ENCODE measurements at regions not wholly inside any gene's neighbourhood (a gene's known extent, or its start where the extent isn't known, plus 50 kb on each side); places are given as distances from the start of the nearest gene placed in this dataset.
"Not testable (repeated sequence)": the region's sequence is repeated elsewhere in the genome, so short reads cannot be mapped to it uniquely, and the experiment has no call there.

GRCh38 chr2:111544006-111544405, 340.0 kb downstream of the ANAPC1 start:
- DNase-seq = not testable (repeated sequence)

DNA sequence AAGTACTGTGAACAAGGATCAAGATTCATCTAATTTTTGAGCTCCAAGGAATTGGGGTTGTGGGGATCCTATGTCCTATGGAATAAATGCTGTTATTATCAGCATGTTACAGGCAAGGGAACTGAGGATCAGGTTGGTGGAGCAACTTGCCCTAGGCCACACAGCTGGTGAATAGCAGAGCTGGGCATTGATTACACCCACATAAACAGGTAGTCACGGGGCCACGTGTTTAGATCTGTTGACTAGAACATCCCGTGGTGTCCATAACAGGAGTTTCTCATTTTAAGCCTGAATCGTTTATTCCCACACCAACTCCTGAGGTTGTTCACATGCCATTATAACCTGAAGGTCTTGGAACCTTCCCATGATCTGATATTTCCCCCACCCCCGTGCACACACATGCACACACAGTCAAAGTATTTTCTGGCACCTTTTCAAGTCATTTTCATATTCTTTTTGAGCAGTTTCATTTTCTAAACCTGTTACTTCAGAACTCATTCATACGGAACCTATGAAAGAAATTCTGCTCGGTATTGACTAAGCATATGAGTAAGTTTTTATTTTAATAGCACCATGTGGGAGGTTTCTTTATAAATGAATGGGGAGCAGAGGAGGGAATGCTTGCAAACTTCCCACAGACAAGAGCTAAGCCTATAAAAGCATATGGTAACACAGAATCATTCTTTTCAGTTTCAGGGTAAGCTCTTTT, 338.1 kb downstream of the ANAPC1 start:
- DNase-seq = not testable (repeated sequence)

GRCh38 chr2:111546578-111546977, 337.4 kb downstream of the ANAPC1 start:
- not testable (repeated sequence) for DNase-seq

DNA sequence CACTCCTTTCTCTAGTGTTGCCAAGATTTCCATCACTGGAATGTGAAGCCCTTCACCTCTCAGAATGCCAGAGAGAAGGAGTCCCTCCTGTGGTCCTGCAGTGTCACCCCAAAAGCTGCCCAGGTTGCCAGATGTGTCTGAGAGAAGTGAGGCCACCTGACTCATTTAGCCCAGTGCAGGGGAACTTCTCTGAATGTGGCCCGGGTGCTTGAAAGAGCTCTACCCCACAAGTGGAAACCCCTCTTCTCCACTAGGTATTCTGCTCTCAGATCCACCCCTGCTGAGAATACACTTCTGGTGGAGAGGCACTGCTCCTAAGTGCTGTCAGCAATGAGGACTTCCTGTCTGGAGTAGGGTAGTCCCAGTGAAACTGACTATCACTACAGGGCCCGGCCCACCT, 334.8 kb downstream of the ANAPC1 start:
- not testable (repeated sequence) for DNase-seq

DNA sequence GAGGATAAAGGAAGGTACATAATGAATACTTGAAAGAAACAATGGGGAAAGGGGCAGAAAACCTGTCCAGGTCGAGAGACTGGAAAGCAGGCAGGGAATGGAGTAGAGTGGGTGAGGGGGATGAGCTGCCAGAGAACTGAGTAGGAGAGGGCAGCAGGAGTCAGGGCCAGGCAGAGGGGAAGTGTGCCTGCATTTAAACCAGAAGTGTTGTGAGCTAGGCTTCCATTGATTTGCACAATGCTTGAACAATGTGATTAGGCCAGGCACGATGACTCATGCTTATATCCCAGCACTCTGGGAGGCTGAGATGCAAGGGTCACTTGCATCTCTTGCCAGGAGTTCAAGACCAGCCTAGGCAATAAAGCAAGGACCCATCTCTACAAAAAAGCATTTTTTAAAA, 332.6 kb downstream of the ANAPC1 start:
- DNase-seq = not testable (repeated sequence)

- not testable (repeated sequence) for DNase-seq
These were observed 331.4 kb downstream of the ANAPC1 start for GRCh38 chr2:111552625-111553024.

DNA sequence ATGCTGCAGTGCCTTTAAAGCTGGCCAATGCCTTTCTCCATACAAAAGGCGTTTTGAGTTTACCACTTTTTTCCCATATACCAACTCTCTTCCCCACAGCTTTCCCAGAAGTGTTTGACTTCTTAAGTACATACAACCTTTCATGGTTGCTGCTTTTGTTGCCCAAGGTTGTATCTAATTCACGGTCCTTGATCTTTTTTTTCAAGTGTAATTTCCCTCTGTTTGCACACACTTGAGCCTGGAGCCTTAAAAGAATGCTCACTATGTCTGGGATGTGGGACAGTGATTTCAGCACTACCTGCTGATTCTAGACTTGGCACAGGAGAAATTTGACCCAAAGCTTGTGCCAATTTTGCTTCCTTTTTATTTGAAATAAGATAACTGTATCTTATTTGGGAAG, 324.7 kb downstream of the ANAPC1 start:
- DNase-seq = not testable (repeated sequence)

GRCh38 chr2:111559814-111560213, 324.2 kb downstream of the ANAPC1 start:
- DNase-seq = not testable (repeated sequence)

DNA sequence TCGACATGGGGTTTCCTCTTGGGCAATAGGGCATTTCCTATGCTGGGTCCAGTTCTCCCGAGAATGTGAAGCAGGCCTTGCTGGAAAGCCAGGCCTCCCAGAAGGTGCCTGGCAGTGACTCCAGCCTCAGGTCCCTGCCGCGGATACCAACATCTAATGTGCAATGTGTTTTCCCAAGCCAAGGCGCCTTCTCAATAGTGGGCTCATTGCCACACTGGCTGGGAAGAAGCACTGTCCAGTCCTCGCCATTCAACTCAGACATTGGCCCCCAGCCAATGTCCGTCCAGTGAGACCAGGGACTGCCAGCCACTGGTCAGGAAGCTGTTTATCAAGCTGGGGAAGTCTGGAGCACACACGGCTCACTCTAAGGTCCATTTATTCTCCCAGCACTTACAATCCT, 317.9 kb downstream of the ANAPC1 start:
- not testable (repeated sequence) for DNase-seq

DNA sequence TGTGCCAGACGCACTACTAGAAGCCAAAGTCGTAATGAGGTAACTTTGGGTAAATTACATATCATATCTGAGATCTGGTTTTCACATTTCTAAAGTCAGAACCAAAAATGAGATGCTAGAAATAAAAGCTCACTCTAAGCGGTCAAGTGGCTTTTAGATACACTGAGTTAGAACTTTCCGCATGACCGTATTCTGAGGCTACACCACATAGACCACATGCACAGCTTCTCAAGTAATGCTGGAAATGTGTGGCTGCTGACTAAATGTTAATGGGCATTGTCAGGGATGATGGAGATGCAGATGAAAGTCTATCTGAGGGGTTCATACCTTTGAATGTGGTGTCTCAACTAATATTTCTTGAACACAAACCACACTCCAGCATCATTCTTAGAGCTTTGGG, 316.8 kb downstream of the ANAPC1 start:
- not testable (repeated sequence) for DNase-seq

GRCh38 chr2:111569356-111570199, 314.4 kb downstream of the ANAPC1 start:
- not testable (repeated sequence) for DNase-seq

GRCh38 chr2:111570300-111571114, 313.5 kb downstream of the ANAPC1 start:
- not testable (repeated sequence) for DNase-seq

DNA sequence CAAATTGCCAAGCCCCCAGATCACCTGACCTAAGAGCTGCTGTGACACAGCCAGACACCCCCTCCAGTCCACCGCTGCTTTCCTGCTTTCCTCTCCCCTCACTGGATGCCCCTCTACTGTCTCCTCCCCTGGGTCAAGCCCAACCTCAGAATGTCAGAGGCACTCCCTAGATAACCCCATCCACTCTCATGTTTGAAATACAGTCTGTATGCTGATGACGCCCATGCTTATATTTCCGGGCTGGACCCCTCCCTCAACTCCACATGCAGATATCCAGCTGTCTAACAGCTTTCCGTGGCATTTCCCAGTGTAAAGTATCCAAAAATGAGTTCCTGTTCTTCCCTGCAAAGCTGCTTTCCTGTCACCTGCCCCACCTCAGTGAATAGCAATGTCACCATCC, 309.2 kb downstream of the ANAPC1 start:
- not testable (repeated sequence) for DNase-seq

GRCh38 chr2:111577154-111577885, 306.7 kb downstream of the ANAPC1 start:
- not testable (repeated sequence) for DNase-seq

GRCh38 chr2:111579500-111580134, 304.4 kb downstream of the ANAPC1 start:
- not testable (repeated sequence) for DNase-seq

DNA sequence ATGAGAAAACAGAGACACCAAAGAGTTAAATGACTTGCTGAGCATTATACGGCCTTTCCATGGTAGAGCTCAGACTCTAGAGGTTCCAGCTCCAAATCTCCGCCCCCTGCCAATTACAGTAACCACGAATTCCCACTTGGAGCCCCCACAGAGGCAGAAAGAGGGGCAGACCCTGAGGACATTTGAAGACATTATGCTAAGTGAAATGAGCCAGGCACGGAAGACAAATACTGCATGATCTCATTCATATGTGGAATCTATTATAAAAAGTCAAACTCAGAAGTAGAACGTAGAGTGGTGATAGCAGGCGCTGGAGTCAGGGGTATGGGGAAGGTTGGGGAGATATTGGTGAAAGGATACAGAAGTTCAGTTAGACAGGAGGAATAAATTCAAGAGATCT, 303.4 kb downstream of the ANAPC1 start:
- DNase-seq = not testable (repeated sequence)

GRCh38 chr2:111582090-111582489, 301.9 kb downstream of the ANAPC1 start:
- DNase-seq = not testable (repeated sequence)

- DNase-seq = not testable (repeated sequence)
These were observed 300.5 kb downstream of the ANAPC1 start for GRCh38 chr2:111583480-111583879.

DNA sequence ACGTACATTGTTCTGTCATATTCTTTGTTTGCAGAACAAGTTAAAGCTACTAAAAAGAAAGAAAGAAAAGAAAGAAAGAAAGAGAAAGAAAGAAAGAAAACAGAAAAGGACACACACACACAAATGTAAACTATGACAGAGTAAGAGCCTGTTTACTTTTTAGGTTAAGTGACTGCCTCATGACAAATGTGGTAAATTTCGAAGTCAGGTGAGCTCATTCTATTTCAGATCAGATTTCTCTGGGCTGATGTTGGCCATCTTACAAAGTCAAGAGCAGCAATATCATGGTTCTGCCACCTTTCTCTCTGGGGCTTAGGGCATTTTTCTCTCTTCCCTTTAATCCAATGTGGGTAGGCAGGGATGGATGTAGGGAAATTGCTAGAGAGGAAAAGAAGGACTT, 299.5 kb downstream of the ANAPC1 start:
- DNase-seq = not testable (repeated sequence)

DNA sequence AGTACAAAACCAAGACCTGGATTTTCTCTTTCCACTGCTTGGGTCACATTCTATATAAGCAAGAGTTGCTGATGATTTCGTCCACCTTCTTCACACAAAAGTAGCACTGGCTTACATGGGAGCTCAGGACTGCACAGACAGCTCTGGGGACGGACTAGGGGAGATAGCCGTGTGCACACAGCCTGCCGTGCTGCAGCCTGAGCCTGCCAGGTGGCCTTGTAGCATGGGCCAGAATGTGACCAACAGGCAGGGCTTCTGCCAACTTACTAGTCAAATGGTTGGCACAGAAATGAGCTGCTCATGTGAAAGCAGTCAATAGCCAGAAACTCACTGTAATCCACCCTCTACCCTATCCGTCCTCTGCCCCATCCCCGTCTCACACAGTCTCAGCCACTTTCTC, 299.0 kb downstream of the ANAPC1 start:
- not testable (repeated sequence) for DNase-seq

DNA sequence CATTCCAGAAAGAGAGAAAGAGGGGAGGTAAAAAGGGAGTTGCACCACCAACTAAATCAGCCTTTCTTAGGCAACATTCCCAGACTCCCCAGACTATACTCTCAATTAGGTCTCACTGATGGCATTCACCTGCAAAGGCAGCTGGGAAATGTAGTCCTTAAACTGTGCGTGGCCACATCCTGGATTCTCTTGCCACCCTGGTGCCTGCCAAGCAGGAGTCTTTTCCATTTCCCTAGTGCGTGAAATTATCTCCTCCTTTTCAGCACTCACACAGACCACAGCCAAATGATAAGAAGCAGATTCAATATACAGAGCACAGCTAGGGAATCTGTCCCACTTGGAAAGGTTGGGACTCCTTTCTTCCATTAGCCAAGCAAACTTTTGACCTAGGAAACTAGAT, 298.0 kb downstream of the ANAPC1 start:
- not testable (repeated sequence) for DNase-seq

DNA sequence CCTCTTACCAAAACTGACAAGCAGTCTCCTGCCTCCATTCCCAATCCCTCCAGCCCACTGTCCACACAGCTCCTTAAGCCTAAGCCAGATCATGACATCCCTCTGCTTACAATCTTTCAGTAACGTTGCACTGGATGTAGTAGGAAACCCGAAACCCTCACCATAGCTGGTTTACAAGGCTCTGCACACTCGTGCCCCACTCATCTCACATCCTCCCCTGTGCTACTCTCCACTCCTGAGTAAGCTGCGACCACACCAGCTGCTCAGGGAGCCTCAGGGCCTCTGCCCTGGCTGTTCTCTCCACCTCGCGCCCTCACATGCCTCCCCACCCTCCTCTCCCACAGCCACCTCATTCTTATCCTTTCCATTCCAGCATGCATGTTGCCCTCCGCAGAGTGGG, 288.9 kb downstream of the ANAPC1 start:
- DNase-seq = not testable (repeated sequence)

Data from NCI-H187 treated with DMSO at 0.1 percent for 48 hours (cell line).